ENCODE measurements at regions not wholly inside any gene's neighbourhood (a gene's known extent, or its start where the extent isn't known, plus 50 kb on each side); places are given as distances from the start of the nearest gene placed in this dataset.
"Not testable (repeated sequence)": the region's sequence is repeated elsewhere in the genome, so short reads cannot be mapped to it uniquely, and the experiment has no call there.

DNA sequence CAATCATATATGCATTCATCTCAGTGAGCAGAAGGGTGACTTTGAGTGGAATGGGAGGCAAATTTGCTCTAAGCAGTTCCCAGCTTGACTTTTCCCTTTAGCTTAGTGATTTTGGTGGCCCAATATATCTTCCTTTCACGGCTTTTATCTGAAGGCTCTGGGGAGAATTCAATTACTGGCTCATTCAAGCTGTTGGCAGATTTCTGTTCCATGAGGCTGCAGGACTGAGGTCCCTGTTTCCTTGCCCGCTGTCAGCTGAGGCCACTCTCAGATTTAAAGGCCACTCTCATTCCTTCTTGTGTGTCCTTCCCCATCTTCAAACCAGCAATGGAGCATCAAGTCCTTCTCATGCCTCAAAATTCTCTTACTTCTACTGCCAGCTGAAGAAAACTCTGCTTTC lies 170.4 kb upstream of the ATP10A start:
- H3K4me3 ChIP-seq (ENCODE audit: low read depth, low read length) = no peak overlapping the region
- DNase-seq (ENCODE audit: low read depth) = no peak
- TF ChIP-seq, protein P1, sequence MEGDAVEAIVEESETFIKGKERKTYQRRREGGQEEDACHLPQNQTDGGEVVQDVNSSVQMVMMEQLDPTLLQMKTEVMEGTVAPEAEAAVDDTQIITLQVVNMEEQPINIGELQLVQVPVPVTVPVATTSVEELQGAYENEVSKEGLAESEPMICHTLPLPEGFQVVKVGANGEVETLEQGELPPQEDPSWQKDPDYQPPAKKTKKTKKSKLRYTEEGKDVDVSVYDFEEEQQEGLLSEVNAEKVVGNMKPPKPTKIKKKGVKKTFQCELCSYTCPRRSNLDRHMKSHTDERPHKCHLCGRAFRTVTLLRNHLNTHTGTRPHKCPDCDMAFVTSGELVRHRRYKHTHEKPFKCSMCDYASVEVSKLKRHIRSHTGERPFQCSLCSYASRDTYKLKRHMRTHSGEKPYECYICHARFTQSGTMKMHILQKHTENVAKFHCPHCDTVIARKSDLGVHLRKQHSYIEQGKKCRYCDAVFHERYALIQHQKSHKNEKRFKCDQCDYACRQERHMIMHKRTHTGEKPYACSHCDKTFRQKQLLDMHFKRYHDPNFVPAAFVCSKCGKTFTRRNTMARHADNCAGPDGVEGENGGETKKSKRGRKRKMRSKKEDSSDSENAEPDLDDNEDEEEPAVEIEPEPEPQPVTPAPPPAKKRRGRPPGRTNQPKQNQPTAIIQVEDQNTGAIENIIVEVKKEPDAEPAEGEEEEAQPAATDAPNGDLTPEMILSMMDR (IDR thresholded peaks at IDR 0.05; ENCODE audit: insufficient read depth, low read depth, low read length) = no peak

DNA sequence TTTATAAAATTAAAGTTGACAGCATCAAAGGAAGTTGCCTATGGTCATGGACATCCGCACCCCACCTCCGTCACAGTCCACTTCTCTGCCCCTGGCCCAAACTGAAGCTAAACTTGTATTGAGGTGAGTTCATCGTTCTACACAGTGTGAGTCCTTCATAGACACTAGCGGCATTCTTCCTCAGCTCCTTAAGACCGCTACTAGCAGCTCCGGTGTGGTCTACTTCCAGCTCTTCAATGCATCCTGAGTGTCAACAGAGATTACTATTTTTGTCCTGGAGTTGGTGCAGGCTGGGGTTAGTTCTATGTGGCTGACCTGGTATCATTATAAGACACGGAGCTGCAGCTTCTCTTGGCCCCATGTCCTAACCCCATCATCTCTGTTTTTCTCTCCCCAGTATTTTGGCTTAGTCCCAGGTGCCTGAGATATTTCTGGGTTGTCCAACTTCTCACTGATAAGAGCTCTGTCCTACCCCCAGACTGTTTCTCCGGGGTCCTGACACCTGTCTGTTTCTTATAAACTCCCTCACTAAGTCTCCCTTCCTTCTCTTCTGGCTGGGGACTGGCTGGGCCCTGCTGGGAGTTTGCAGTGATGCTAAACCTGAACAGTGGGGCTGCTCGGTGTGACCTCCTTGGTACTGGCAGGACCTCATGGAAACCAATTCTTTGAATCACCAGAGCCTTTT lies 169.2 kb upstream of the ATP10A start:
- TF ChIP-seq, protein P1 (IDR thresholded peaks at IDR 0.05; ENCODE audit: insufficient read depth, low read depth, low read length) = no peak
- no peak overlapping the region for H3K4me3 ChIP-seq (ENCODE audit: low read depth, low read length)
- no peak for DNase-seq (ENCODE audit: low read depth)

DNA sequence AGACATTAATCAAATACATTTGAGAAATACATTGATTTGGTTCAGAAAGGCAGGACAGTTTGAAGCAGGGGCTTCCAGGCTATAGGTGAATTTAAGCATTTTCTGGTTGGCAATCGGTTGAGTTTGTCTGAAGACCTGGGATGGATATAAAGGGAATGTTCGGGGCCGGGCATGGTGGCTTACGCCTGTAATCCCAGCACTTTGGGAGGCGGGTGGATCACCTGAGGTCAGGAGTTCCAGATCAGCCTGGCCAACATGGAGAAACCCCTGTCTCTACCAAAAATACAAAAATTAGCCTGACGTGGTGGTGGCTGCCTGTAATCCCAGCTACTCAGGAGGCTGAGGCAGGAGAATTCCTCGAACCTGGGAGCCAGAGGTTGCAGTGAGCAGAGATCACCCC lies 166.5 kb upstream of the ATP10A start:
- not testable (repeated sequence) for DNase-seq (ENCODE audit: low read depth); H3K4me3 ChIP-seq (ENCODE audit: low read depth, low read length)

DNA sequence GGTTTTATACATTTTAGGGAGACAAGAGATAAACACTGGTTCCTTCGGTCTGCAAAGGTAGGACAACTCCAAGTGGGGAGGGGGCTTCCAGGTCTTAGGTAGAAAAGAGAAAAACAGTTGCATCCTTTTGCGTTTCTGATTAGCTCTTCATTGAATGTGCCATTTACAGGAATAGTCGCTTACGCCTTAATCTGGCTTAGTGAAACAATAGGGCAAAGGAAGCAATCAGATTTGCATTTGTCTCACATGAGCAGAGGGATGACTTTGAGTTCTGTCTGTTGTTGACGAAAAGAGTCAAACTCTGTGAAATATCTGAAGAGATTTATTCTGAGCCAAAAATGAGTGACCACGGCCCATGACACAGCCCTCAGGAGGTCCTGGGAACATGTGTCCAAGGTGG lies 166.0 kb upstream of the ATP10A start:
- no peak for DNase-seq (ENCODE audit: low read depth)
- TF ChIP-seq, protein P1 (IDR thresholded peaks at IDR 0.05; ENCODE audit: insufficient read depth, low read depth, low read length) = no peak
- H3K4me3 ChIP-seq (ENCODE audit: low read depth, low read length) = no peak overlapping the region

DNA sequence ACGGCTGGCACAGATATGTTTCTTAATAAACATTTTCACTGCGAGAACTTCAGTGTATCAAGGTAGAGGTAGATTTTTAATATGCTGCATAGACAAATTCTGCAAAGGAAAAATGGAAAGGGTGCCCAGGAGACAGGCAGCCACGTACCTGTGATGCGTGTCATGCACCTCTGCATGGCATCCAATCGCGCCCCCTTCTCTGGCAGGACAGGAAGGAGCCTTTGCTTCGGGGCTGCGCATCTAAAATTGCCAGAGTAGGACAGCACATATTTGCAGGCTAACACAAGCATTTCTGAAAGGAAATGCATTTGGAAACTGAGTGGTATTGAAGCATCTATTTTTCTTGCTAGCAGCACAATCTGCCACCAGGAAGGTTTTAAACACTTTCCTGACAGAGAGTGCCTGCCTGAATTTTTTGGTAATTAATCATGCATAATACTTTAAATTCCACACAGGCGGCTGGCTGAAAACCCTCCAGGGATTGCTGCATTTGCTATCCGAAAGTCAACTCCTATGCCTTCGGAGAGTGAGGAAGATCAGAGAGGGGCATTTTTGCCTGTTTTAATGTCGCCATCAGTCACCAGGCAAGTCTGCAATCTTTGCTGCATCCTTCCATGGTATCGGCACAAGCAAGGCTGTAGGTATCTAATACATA lies 165.1 kb upstream of the ATP10A start:
- TF ChIP-seq, protein P1 (IDR thresholded peaks at IDR 0.05; ENCODE audit: insufficient read depth, low read depth, low read length) = no peak
- H3K4me3 ChIP-seq (ENCODE audit: low read depth, low read length) = no peak overlapping the region
- DNase-seq (ENCODE audit: low read depth) = no peak

DNA sequence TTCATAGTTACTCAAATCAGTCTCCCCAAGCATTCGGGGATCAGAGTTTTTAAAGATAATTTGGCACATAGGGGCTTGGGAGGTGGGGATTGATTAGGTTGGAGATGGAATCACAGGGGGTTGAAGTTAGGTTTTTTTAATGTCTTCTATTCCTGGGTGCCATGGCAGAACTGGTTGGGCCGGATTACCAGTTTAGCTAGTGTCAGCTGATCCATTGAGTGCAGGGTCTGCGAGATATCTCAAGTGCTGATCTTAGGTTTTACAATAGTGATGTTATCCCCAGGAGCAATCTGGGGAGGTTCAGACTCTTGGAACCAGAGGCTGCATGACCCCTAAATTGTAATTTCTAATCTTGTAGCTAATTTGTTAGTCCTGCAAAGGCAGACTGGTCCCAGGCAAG lies 163.5 kb upstream of the ATP10A start:
- DNase-seq (ENCODE audit: low read depth); H3K4me3 ChIP-seq (ENCODE audit: low read depth, low read length): not testable (repeated sequence)

DNA sequence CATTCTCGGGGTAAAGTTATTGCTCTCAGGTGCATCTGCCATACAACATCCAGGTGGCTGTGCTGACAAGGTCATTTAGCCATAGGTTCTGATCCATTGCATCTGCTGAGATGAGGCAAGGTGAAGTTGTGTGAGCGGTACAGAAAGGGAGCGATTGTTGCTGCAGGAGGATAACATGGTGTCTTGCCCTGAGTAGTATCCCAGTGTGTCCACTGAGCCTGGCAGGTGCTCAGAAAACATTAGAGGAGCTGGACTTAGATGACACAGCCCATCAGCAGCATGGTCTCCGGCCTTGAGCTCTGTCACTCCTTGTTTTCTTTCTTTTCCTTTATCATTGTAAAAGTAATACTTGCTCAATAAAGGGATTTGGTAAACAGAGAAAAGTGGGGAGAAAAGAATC lies 161.1 kb upstream of the ATP10A start:
- TF ChIP-seq, protein P1 (IDR thresholded peaks at IDR 0.05; ENCODE audit: insufficient read depth, low read depth, low read length) = no peak
- H3K4me3 ChIP-seq (ENCODE audit: low read depth, low read length) = no peak overlapping the region
- no peak for DNase-seq (ENCODE audit: low read depth)

DNA sequence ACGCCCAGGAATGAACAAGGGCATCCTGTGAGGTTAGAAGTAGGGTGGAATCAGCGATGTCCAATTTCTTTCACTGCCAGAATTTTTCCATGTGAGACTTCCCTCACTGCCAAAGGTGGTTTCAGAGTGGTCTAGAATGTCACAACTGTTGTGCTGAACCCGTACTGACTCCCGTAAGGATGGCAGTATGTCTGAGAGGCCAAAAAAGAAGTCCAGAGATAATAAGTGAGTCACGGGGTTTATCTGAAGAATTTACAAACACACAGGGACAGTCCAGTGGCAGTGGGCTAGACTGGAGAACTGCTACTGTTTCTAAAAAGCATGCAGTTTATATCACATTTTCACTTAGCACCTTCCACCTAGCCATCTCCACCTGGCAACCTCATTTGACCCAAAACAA lies 160.6 kb upstream of the ATP10A start:
- no peak overlapping the region for H3K4me3 ChIP-seq (ENCODE audit: low read depth, low read length)
- DNase-seq (ENCODE audit: low read depth) = no peak

More for the DNA sequence above, 160.6 kb upstream of the ATP10A start:
- TF ChIP-seq, protein P1 (IDR thresholded peaks at IDR 0.05; ENCODE audit: insufficient read depth, low read depth, low read length) = no peak

Measured in fibroblast of villous mesenchyme (primary cell).